ENCODE measurements at regions not wholly inside any gene's neighbourhood (a gene's known extent, or its start where the extent isn't known, plus 50 kb on each side); places are given as distances from the start of the nearest gene placed in this dataset.
"Not testable (repeated sequence)": the region's sequence is repeated elsewhere in the genome, so short reads cannot be mapped to it uniquely, and the experiment has no call there.

- no peak for DNase-seq
Observed at GRCh38 chr4:132709056-132709455, 440.0 kb upstream of the PCDH10 start.

- no peak for DNase-seq
Observed at GRCh38 chr4:132710971-132711370, 438.1 kb upstream of the PCDH10 start.

GRCh38 chr4:132737344-132737743, 411.8 kb upstream of the PCDH10 start:
- DNase-seq, result no peak

GRCh38 chr4:132759199-132759780, 389.8 kb upstream of the PCDH10 start:
- no peak for DNase-seq

- DNase-seq, result no peak
Observed at GRCh38 chr4:132763465-132763864, 385.6 kb upstream of the PCDH10 start.

- DNase-seq, result no peak
Observed at GRCh38 chr4:132767901-132768300, 381.2 kb upstream of the PCDH10 start.

GRCh38 chr4:132770776-132771175, 378.3 kb upstream of the PCDH10 start:
- no peak for DNase-seq

GRCh38 chr4:132792310-132792709, 356.8 kb upstream of the PCDH10 start:
- DNase-seq, result no peak

GRCh38 chr4:132797856-132798255, 351.2 kb upstream of the PCDH10 start:
- no peak for DNase-seq

- DNase-seq, result no peak
Observed at GRCh38 chr4:132809298-132810032, 339.6 kb upstream of the PCDH10 start.

- not testable (repeated sequence) for DNase-seq
Observed at GRCh38 chr4:132813061-132813460, 336.0 kb upstream of the PCDH10 start.

GRCh38 chr4:132818091-132818490, 331.0 kb upstream of the PCDH10 start:
- no peak for DNase-seq

- no peak for DNase-seq
Observed at GRCh38 chr4:132823419-132823818, 325.7 kb upstream of the PCDH10 start.

- no peak for DNase-seq
Observed at GRCh38 chr4:132824761-132825160, 324.3 kb upstream of the PCDH10 start.

- no peak for DNase-seq
Observed at GRCh38 chr4:132827522-132827921, 321.6 kb upstream of the PCDH10 start.

GRCh38 chr4:132838244-132838643, 310.9 kb upstream of the PCDH10 start:
- DNase-seq, result no peak

GRCh38 chr4:132839070-132839469, 310.0 kb upstream of the PCDH10 start:
- DNase-seq, result no peak

GRCh38 chr4:132859929-132860328, 289.2 kb upstream of the PCDH10 start:
- DNase-seq, result no peak

GRCh38 chr4:132860976-132861375, 288.1 kb upstream of the PCDH10 start:
- no peak for DNase-seq

GRCh38 chr4:132863619-132864018, 285.5 kb upstream of the PCDH10 start:
- no peak for DNase-seq

GRCh38 chr4:132865458-132865857, 283.6 kb upstream of the PCDH10 start:
- no peak for DNase-seq

GRCh38 chr4:132865922-132866321, 283.2 kb upstream of the PCDH10 start:
- no peak for DNase-seq

GRCh38 chr4:132866616-132867015, 282.5 kb upstream of the PCDH10 start:
- no peak for DNase-seq

- DNase-seq, result no peak
Observed at GRCh38 chr4:132893787-132894186, 255.3 kb upstream of the PCDH10 start.

GRCh38 chr4:132901224-132901623, 247.9 kb upstream of the PCDH10 start:
- DNase-seq, result no peak
